MM.1S (cell line): ENCODE measurements at regions not wholly inside any gene's neighbourhood (a gene's known extent, or its start where the extent isn't known, plus 50 kb on each side); places are given as distances from the start of the nearest gene placed in this dataset.

ENCODE experiments used
- CTCF ChIP-seq: fragments of 300-600 bp; sonication (generic); IDR thresholded peaks from 2 replicates; pipeline ENCODE4 v1.5.1; 2016; ENCODE audit warnings: antibody characterized with exemption, low read length, mixed read lengths
- EZH2 ChIP-seq: fragments of 300-600 bp; sonication (generic); optimal IDR thresholded peaks from 2 replicates; pipeline ENCODE3; 2017; ENCODE audit warnings: low read depth, mild to moderate bottlenecking, antibody characterized with exemption, low read length, mixed read lengths

GRCh38 chr2:21627938-21628337 is 504.2 kb downstream of the TDRD15 start:
- TF ChIP-seq CTCF (no peak), EZH2 (no peak)
